Trophoblast cell (in vitro differentiated cells and primary cell): ENCODE measurements at regions not wholly inside any gene's neighbourhood (a gene's known extent, or its start where the extent isn't known, plus 50 kb on each side); places are given as distances from the start of the nearest gene placed in this dataset.
A peak's percentile ranks its signal among the peaks of the same experiment; 100 is the strongest.

Experiments used
- DNase-seq, 2 donors: peaks; one replicate each; pipeline ENCODE4 v3.0.0-alpha.2; 2016
- H2AFZ ChIP-seq: 2 replicates; pipeline ENCODE4 v1.6.1; 2013; ENCODE audit warnings: low read length, moderate library complexity, mild to moderate bottlenecking; ENCODE audit not compliant: insufficient read depth, poor library complexity
- H2AK5ac ChIP-seq: 2 replicates; pipeline ENCODE4 v1.6.1; 2013; ENCODE audit warnings: mild to moderate bottlenecking, low read length
- H2BK120ac ChIP-seq: 2 replicates; pipeline ENCODE4 v1.6.1; 2013; ENCODE audit warnings: low read length, mild to moderate bottlenecking, moderate library complexity; ENCODE audit not compliant: insufficient read depth, poor library complexity
- H2BK12ac ChIP-seq: 2 replicates; pipeline ENCODE4 v1.6.1; 2013; ENCODE audit warnings: mild to moderate bottlenecking, low read length, moderate library complexity
- H2BK5ac ChIP-seq: 2 replicates; pipeline ENCODE4 v1.6.1; 2013; ENCODE audit warnings: low read length, low read depth, moderate library complexity, mild to moderate bottlenecking; ENCODE audit not compliant: poor library complexity
- H3K14ac ChIP-seq: 2 replicates; pipeline ENCODE4 v1.6.1; 2013; ENCODE audit warnings: mild to moderate bottlenecking, low read length
- H3K18ac ChIP-seq: 2 replicates; pipeline ENCODE4 v1.6.1; 2013; ENCODE audit warnings: mild to moderate bottlenecking, low read length
- H3K23ac ChIP-seq: 2 replicates; pipeline ENCODE4 v1.6.1; 2013; ENCODE audit warnings: low read length
- H3K27ac ChIP-seq: 2 replicates; pipeline ENCODE4 v1.5.1; 2013; ENCODE audit warnings: low read depth, mild to moderate bottlenecking, inconsistent platforms, low read length, moderate library complexity
- H3K27me3 ChIP-seq: 2 replicates; pipeline ENCODE4 v1.6.1; 2013; ENCODE audit warnings: inconsistent platforms, mild to moderate bottlenecking, low read length, moderate library complexity; ENCODE audit not compliant: insufficient read depth
- H3K36me3 ChIP-seq, 2 experiments: 1 replicate in 1 of 2; 2 replicates in 1 of 2; pipeline ENCODE4 v1.6.1; 2013; ENCODE audit warnings: low read length in 2 of 2, mild to moderate bottlenecking in 2 of 2, moderate library complexity in 1 of 2; ENCODE audit not compliant: insufficient read depth in 2 of 2, control insufficient read depth in 1 of 2
- H3K4ac ChIP-seq: 2 replicates; pipeline ENCODE4 v1.6.1; 2013; ENCODE audit warnings: low read depth, mild to moderate bottlenecking, low read length, moderate library complexity
- H3K4me1 ChIP-seq, 2 experiments: 1 replicate in 1 of 2; 2 replicates in 1 of 2; pipeline ENCODE4 v1.6.1; 2013; ENCODE audit warnings: low read length in 2 of 2, mild to moderate bottlenecking in 2 of 2, moderate library complexity in 1 of 2; ENCODE audit not compliant: insufficient read depth in 2 of 2, control insufficient read depth in 1 of 2
- H3K4me2 ChIP-seq: 2 replicates; pipeline ENCODE4 v1.6.1; 2013; ENCODE audit warnings: inconsistent platforms, mild to moderate bottlenecking, low read length, moderate library complexity
- H3K4me3 ChIP-seq: 2 replicates; pipeline ENCODE4 v1.5.1; 2013; ENCODE audit warnings: mild to moderate bottlenecking, low read depth, low read length, inconsistent platforms
- H3K79me1 ChIP-seq: one replicate; pipeline ENCODE4 v1.6.1; 2013; ENCODE audit warnings: low read length
- H3K79me2 ChIP-seq: 2 replicates; pipeline ENCODE4 v1.6.1; 2013; ENCODE audit warnings: low read length, mild to moderate bottlenecking; ENCODE audit not compliant: control insufficient read depth, insufficient read depth, poor library complexity
- H3K9ac ChIP-seq: 2 replicates; pipeline ENCODE4 v1.6.1; 2013; ENCODE audit warnings: mild to moderate bottlenecking, low read length
- H3K9me3 ChIP-seq: 2 replicates; pipeline ENCODE4 v1.6.1; 2013; ENCODE audit warnings: low read depth, mild to moderate bottlenecking, control low read depth, inconsistent platforms, low read length; ENCODE audit not compliant: insufficient read depth
- H4K12ac ChIP-seq: 2 replicates; pipeline ENCODE4 v1.6.1; 2013; ENCODE audit warnings: low read depth, mild to moderate bottlenecking, low read length, moderate library complexity
- H4K8ac ChIP-seq: 2 replicates; pipeline ENCODE4 v1.6.1; 2013; ENCODE audit warnings: low read depth, mild to moderate bottlenecking, low read length, moderate library complexity
- H4K91ac ChIP-seq: one replicate; pipeline ENCODE4 v1.6.1; 2013; ENCODE audit warnings: low read depth, mild to moderate bottlenecking, low read length, moderate library complexity
- WGBS: extraction: QIAGEN DNeasy Blood & Tissue Kit; methylation state at CpG from one replicate; pipeline ENCODE4 v1.1.7; 2013; ENCODE audit warnings: missing lambda C conversion rate; ENCODE audit not compliant: insufficient read length, insufficient coverage; ENCODE audit errors: extremely low coverage; 5-methylcytosine and 5-hydroxymethylcytosine counted together

GRCh38 chr21:32136546-32136945 is 142.3 kb downstream of the MIS18A start:
- H2BK12ac ChIP-seq, result no peak overlapping the region
- no peak overlapping the region for H3K4me3 ChIP-seq
- H3K4ac ChIP-seq, result no peak overlapping the region
- no peaks in the 10 kb centered on the region for H3K9me3 ChIP-seq
- H2AFZ ChIP-seq, result no peak overlapping the region
- H3K4me1 ChIP-seq, result peaks cover 3 to 5% of the 10 kb centered on the region in 2 experiments
- no peak overlapping the region for H2BK120ac ChIP-seq
- no peak overlapping the region for H3K4me2 ChIP-seq
- no peak overlapping the region for H3K27ac ChIP-seq
- no peak for DNase-seq
- WGBS, result no CpG with 5 or more reads among the region's 7 CpGs
- H4K91ac ChIP-seq, result no peak overlapping the region
- no peaks in the 10 kb centered on the region for H3K36me3 ChIP-seq
- H3K27me3 ChIP-seq, result no peaks in the 10 kb centered on the region
- H2AK5ac ChIP-seq, result no peak overlapping the region
- no peak overlapping the region for H3K18ac ChIP-seq
- H3K79me1 ChIP-seq, result no peaks in the 10 kb centered on the region
- H2BK5ac ChIP-seq, result no peak overlapping the region
- no peaks in the 10 kb centered on the region for H3K79me2 ChIP-seq
- H4K12ac ChIP-seq, result no peak overlapping the region
- no peak overlapping the region for H4K8ac ChIP-seq
- H3K9ac ChIP-seq, result no peak overlapping the region
- no peak overlapping the region for H3K23ac ChIP-seq
- H3K14ac ChIP-seq, result no peak overlapping the region

GRCh38 chr21:32135401-32136363 is 143.2 kb downstream of the MIS18A start:
- no peaks in the 10 kb centered on the region for H3K79me2 ChIP-seq
- WGBS, result no CpG with 5 or more reads among the region's 16 CpGs
- H4K8ac ChIP-seq, result no peak overlapping the region
- no peak overlapping the region for H3K4me3 ChIP-seq
- H3K9ac ChIP-seq, result no peak overlapping the region
- H3K14ac ChIP-seq, result no peak overlapping the region
- no peaks in the 10 kb centered on the region for H3K36me3 ChIP-seq
- no peak overlapping the region for H2BK120ac ChIP-seq
- DNase-seq, result no peak
- no peak overlapping the region for H2AK5ac ChIP-seq
- H3K4ac ChIP-seq, result no peak overlapping the region
- no peaks in the 10 kb centered on the region for H3K27me3 ChIP-seq
- no peak overlapping the region for H2BK5ac ChIP-seq
- no peak overlapping the region for H4K12ac ChIP-seq
- H2AFZ ChIP-seq, result no peak overlapping the region
- no peaks in the 10 kb centered on the region for H3K79me1 ChIP-seq
- H3K18ac ChIP-seq, result no peak overlapping the region
- no peak overlapping the region for H3K27ac ChIP-seq
- no peak overlapping the region for H3K23ac ChIP-seq
- no peak overlapping the region for H4K91ac ChIP-seq
- no peak overlapping the region for H2BK12ac ChIP-seq
- H3K4me1 ChIP-seq, result peaks cover 3 to 5% of the 10 kb centered on the region in 2 experiments
- H3K9me3 ChIP-seq, result no peaks in the 10 kb centered on the region
- no peak overlapping the region for H3K4me2 ChIP-seq

- Histone ChIP-seq H3K14ac (no peak overlapping the region), H3K23ac (no peak overlapping the region), H3K27ac (no peak overlapping the region), H3K18ac (no peak overlapping the region), H2BK12ac (no peak overlapping the region), H3K79me2 (no peaks in the 10 kb centered on the region), H3K4ac (no peak overlapping the region), H2BK120ac (no peak overlapping the region), H3K4me1 (peaks cover 3 to 5% of the 10 kb centered on the region in 2 experiments), H3K9me3 (no peaks in the 10 kb centered on the region), H4K91ac (no peak overlapping the region), H2AFZ (no peak overlapping the region), H3K4me3 (no peak overlapping the region), H4K8ac (no peak overlapping the region), H2BK5ac (no peak overlapping the region), H3K4me2 (no peak overlapping the region), H2AK5ac (no peak overlapping the region), H4K12ac (peak overlapping the region; percentile 26), H3K9ac (no peak overlapping the region), H3K36me3 (no peaks in the 10 kb centered on the region), H3K27me3 (no peaks in the 10 kb centered on the region), H3K79me1 (no peaks in the 10 kb centered on the region)
- no peak for DNase-seq
- WGBS, result no CpG with 5 or more reads among the region's 11 CpGs
Measured at GRCh38 chr21:32134441-32135130, 144.3 kb downstream of the MIS18A start.

- peaks cover 3% of the 10 kb centered on the region for H3K9me3 ChIP-seq
- H3K79me1 ChIP-seq, result no peaks in the 10 kb centered on the region
- no peak overlapping the region for H3K4me3 ChIP-seq
- no peak overlapping the region for H4K91ac ChIP-seq
- no peaks in the 10 kb centered on the region for H3K36me3 ChIP-seq
- H4K12ac ChIP-seq, result no peak overlapping the region
- no peak overlapping the region for H3K18ac ChIP-seq
- no peak overlapping the region for H2BK5ac ChIP-seq
- no peak overlapping the region for H3K9ac ChIP-seq
- H2BK120ac ChIP-seq, result no peak overlapping the region
- H3K23ac ChIP-seq, result no peak overlapping the region
- H4K8ac ChIP-seq, result no peak overlapping the region
- no peak overlapping the region for H3K27ac ChIP-seq
- WGBS, result no CpG with 5 or more reads among the region's 2 CpGs
- H2BK12ac ChIP-seq, result no peak overlapping the region
- peaks cover 3 to 5% of the 10 kb centered on the region in 2 experiments for H3K4me1 ChIP-seq
- H3K4me2 ChIP-seq, result no peak overlapping the region
- no peaks in the 10 kb centered on the region for H3K27me3 ChIP-seq
- H3K4ac ChIP-seq, result no peak overlapping the region
- no peak for DNase-seq
- H3K14ac ChIP-seq, result no peak overlapping the region
- no peak overlapping the region for H2AFZ ChIP-seq
- H3K79me2 ChIP-seq, result no peaks in the 10 kb centered on the region
- no peak overlapping the region for H2AK5ac ChIP-seq
Measured at GRCh38 chr21:32132881-32133280, 146.0 kb downstream of the MIS18A start.
